OCI-M1 (cell line): ENCODE measurements at regions not wholly inside any gene's neighbourhood (a gene's known extent, or its start where the extent isn't known, plus 50 kb on each side); places are given as distances from the start of the nearest gene placed in this dataset.

Experiments used
- DNase-seq: peaks from one replicate; lab custom pipeline; 2025; lab: John Stamatoyannopoulos, UW

GRCh38 chr6:82740072-82740471, 325.6 kb downstream of the UBE3D start:
- no peak for DNase-seq

DNA sequence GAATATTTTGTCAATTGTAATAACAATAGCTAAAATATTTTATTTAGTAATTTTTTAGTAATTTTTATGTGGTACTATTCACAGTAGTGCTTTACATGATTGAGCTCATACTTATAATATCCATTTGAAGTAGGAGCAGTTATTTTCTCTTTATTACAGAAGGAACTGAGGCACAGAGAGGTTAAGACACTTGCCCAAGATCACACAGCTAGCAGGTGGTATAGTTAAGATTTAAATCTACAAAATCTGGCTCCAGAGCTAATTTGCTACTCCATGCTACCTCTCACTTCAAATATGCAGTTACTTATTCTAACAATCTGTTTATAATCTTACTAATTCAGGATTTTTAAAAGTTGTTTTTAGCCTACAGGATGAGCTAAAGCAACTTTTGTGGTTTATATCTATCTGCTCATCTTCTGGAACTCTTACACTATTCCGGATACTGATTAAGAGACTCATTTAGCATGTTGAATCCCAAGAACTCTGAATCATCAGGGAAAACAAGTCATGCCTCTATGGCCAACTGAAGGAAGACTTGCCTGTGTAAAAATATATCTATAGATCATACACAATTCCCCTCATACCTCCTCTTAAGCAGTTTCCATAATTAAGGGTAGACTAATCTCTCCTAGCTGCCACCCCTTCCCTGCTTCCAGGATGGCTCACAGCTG, 324.2 kb downstream of the UBE3D start:
- no peak for DNase-seq

DNA sequence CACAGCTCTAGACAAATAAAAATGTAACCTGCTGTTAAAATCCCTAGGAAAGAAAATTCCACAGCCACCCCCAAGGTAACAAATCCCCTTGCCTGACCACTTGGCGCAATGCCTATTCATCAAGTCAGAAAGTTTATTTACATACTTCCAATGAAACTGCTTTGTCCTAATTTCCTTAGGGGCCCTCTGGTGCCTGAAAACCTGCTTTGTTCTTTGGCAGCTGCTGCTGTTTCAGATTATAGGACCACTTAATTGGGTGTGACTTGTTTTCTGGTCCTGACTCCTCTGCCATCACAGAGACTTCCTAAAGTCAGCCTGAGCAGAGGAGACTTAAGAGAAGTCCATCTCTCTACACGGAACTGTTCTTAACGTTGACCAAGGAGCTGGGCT, 323.6 kb downstream of the UBE3D start:
- DNase-seq: no peak

GRCh38 chr6:82744286-82745015, 321.2 kb downstream of the UBE3D start:
- no peak for DNase-seq

DNA sequence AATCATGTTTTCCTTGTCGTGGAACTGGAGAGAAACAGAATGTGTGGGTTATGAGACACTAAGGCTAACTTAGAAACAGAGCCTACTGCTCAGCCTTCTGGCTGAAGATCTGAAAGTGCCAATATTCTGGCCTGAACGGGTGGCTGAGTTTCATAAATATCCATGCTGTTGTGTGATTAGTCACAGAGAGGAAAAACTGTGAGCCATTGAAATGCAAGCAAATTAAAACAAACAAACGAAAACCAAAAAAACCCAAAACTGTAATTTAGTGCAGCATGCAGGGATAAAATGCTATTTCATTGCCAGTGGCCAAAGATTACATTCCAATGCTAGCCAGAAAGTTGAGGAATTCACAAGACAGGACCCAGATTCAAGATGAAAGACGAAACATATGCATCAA, 315.1 kb downstream of the UBE3D start:
- no peak for DNase-seq

DNA sequence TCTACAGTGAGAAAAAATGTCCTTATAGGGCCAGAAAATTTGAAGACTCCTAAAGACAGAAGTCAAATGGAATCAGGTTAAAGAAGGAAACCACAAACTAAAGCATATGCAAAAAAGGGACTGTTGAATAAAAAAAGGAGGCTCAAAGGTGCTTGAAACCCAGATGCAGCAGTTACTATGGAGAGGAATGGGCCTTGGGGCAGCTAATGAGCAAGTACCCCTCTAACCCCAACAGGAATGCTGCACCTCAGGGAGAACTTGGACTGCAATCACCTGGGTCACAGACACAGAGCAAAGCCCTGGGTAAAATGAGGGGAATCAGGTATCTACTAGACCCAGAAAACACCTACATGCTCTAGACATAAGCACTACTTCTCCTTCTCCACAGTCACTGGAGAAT, 313.9 kb downstream of the UBE3D start:
- no peak for DNase-seq

DNA sequence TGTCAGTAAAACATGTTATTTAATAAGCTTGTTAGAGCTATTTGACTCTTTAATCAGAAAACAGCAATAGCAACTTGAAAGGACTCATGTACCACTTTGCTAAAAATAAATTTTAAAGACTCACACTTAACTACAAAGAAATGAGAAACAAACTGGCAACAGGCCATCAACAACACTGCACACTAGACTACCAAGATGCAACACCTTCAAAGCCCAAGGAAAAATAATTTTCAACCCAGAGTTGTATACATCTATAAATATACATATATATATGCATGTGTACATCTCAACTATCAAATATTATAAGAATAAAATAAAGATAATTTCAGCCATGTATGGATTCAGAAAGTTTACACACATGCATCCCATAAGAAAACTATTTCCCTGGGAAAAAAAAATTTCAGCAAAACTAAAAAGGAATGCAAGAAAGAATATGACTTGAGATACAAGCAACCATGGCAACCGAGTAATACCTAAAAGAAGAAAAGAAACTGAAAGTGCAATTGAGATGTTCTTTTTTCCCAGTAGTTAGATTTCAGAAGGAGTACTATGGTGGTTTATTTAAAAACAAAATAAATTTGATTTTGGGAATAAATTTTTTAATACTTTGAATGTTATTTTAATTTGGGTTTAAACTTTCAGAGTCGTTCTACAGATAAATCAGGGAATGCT, 303.8 kb downstream of the UBE3D start:
- DNase-seq: peak; percentile 46

- no peak for DNase-seq
Measured at GRCh38 chr6:82766476-82766875, 299.2 kb downstream of the UBE3D start.

- no peak for DNase-seq
Measured at GRCh38 chr6:82767037-82767436, 298.6 kb downstream of the UBE3D start.

DNA sequence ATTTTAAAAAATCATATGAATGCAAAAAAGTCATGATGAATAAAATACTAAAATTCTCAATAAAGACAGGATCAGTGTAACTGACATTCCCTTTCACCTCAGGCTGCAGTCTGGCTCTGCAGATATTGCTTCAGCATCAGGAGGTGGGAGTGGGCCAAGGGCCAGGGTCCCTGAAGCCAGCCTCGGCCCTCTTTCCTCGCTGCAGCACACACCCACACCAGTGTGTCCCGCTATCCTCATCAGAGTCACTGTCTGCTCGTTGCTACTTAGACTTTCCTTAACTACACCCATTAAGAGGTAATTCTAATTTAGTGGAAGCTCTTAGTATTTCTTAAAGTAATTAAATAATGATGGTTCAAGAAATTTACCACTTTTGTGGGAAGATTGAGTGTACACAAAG, 298.2 kb downstream of the UBE3D start:
- DNase-seq: no peak

DNA sequence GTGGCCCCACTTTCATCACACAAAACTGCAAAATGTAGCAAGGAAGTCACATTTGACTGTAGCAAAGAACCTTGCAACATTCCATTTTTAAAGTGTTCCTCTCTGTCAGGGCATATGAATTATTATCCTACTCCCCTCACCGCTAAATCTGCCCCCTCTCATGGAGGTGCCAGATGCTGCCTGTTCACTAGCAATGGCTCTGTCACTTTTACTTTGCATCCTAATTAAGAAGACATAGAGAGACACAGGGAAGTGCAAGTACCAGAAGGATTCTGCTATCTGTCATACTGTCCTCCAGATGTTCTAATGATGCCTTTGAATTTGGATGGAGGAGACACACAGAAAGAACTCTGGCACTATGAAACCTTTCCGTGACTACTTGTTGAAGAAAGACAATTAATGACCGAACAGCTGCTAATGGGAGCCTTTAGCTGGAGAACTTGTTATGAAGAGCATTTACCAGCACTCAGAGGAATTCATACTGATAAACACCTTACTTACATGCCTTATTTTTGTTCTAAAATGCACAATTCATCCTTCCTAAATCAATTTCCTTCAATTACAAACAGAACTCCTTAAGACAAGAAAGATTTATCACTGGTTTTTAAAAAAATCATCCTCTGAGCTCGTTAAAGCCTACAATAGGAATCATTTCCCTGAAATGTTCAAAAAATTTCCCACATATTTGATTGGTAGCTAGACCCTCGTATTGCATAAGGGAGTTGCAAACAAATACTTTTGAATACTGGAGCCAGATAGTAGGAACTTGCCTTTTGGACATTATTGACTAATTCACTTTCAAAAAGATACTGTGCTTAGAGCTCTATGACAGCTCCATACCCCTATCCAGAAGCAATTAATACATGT, 292.6 kb downstream of the UBE3D start:
- DNase-seq: no peak

GRCh38 chr6:82775361-82775760, 290.3 kb downstream of the UBE3D start:
- DNase-seq: no peak

GRCh38 chr6:82775981-82776380, 289.7 kb downstream of the UBE3D start:
- DNase-seq: no peak

- no peak for DNase-seq
Measured at GRCh38 chr6:82779041-82779440, 286.6 kb downstream of the UBE3D start.

GRCh38 chr6:82780334-82780733, 285.3 kb downstream of the UBE3D start:
- DNase-seq: no peak

DNA sequence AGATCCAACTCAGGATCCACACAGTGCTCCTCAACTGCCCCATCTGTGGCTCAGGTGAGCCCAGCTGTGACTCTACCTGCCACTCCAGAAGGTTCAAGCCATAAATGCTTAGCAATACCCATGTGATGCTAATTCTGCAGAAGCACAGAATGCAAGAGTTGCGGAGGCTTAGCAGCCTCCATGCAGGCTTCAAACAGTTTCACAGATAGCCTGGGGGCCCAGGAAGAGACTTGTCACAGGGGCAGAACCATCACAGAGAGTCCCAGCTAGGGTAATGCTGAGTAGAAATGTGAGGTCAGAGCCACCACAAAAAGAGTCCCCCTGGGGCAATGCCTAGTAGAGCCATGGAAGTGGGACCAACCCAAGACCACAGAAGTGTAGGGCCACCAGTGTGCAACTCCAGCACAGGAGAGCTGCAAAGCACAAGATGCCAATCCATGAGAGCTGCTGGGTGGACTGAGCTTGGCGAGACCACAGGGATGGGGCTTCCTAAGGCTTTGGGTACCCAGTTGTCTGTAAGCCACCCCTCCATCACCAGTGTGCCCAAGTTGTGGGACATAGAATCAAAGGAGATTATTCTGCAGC, 283.9 kb downstream of the UBE3D start:
- no peak for DNase-seq

DNA sequence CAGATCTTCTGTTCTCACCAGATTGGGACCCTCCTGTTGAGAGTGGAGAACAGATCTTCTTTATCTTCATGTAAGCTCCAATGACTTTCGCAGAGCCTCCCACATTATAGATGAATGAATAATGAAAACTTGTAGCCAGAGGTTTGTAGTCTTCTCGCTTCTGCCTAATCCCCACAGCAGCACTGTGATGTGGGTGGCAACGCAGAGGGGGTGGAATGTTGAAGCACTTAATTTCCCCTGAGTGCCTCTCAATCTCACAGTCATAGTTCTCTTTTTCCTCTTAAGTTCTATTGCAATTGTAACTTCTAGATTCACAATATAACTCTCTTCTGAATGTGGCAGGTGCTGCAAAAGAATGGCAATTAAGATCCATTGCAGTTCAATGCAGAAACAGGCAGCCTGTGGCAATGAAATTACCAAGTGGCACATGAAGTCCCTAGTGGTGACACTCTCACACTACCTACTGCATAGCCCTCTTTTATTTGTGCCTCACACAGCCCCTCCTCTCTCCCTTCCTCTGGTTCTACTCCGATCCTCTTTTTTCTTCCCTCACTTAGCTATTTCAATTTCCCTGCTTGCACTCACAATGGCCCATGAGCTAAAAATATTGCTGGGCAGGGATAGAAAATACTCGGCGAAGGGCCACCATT, 281.9 kb downstream of the UBE3D start:
- DNase-seq: peak; percentile 21

DNA sequence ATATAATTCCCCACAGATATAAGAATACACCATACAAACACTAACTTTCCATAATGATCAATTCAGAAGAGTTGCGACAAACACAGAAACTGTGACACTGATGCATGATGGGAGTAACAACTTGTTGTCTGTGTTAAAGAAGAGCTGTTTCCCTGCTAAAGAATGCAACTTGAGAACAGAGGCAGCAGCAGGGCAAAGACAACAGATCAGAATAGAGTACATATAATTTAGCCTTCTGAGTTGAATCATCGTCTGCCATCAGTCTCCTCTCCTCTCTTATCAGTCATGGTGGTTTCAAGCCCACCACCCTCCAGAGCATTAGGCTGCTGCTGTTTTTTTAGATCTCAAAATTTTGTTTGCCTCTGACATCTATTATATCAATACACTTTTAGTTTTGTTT, 280.4 kb downstream of the UBE3D start:
- no peak for DNase-seq

- DNase-seq: no peak
Measured at GRCh38 chr6:82786248-82786647, 279.4 kb downstream of the UBE3D start.

GRCh38 chr6:82795940-82796339, 269.7 kb downstream of the UBE3D start:
- DNase-seq: no peak

- no peak for DNase-seq
Measured at GRCh38 chr6:82801083-82801482, 264.6 kb downstream of the UBE3D start.
